Fibroblast of lung (primary cell): ENCODE measurements at regions not wholly inside any gene's neighbourhood (a gene's known extent, or its start where the extent isn't known, plus 50 kb on each side); places are given as distances from the start of the nearest gene placed in this dataset.

Experiments
- CTCF ChIP-seq, 2 donors: IDR thresholded peaks in 1 of 2; conservative IDR thresholded peaks in 1 of 2; 1 replicate in 1 of 2; 2 replicates in 1 of 2; pipeline ENCODE4 v1.5.1; 2011 to 2012; ENCODE audit warnings: low read length in 2 of 2, control low read depth in 1 of 2, inconsistent platforms in 1 of 2, low read depth in 1 of 2, mild to moderate bottlenecking in 1 of 2
- EZH2 ChIP-seq: IDR thresholded peaks from 2 replicates; pipeline ENCODE4 v1.5.1; 2012; ENCODE audit warnings: low read length, control low read depth, mild to moderate bottlenecking; ENCODE audit errors: missing control alignments

GRCh38 chr9:108396611-108397010 is 459.2 kb downstream of the ACTL7B start:
- no peak for TF ChIP-seq EZH2
- TF ChIP-seq CTCF (conservative IDR thresholded peaks at IDR 0.05 in 1 of 2, IDR thresholded peaks at IDR 0.05 in 1 of 2; ENCODE audit: low read depth in 1 of 2, low read length in 2 of 2): no peak
